ENCODE measurements at regions not wholly inside any gene's neighbourhood (a gene's known extent, or its start where the extent isn't known, plus 50 kb on each side); places are given as distances from the start of the nearest gene placed in this dataset.

GRCh38 chr18:6659963-6660725 is 69.4 kb upstream of the ARHGAP28 start:
- in situ Hi-C loops (cut with HindIII; ENCODE audit: low pct_unique_long_range_greater_than_20kb, low sequenced_read_pairs) = no loop called here
- TF ChIP-seq JUND (IDR thresholded peaks at IDR 0.05; ENCODE audit: low read depth) = no peak

GRCh38 chr18:6661692-6662415 is 67.7 kb upstream of the ARHGAP28 start:
- in situ Hi-C loops (cut with HindIII; ENCODE audit: low pct_unique_long_range_greater_than_20kb, low sequenced_read_pairs) = no loop called here
- TF ChIP-seq JUND (IDR thresholded peaks at IDR 0.05; ENCODE audit: low read depth) = no peak
- no peak for DNase-seq (ENCODE audit: low read depth in 1 of 2, low spot score in 1 of 2)

More at GRCh38 chr18:6659963-6660725, 69.4 kb upstream of the ARHGAP28 start:
- no peak for DNase-seq (ENCODE audit: low read depth in 1 of 2, low spot score in 1 of 2)

- in situ Hi-C loops (cut with HindIII; ENCODE audit: low pct_unique_long_range_greater_than_20kb, low sequenced_read_pairs) = no loop called here
- TF ChIP-seq JUND (IDR thresholded peaks at IDR 0.05; ENCODE audit: low read depth) = no peak
- no peak for DNase-seq (ENCODE audit: low read depth in 1 of 2, low spot score in 1 of 2)
Observed at GRCh38 chr18:6666012-6666685, 63.4 kb upstream of the ARHGAP28 start.

- in situ Hi-C loops (cut with HindIII; ENCODE audit: low pct_unique_long_range_greater_than_20kb, low sequenced_read_pairs) = no loop called here
- DNase-seq (ENCODE audit: low read depth in 1 of 2, low spot score in 1 of 2) = no peak
- TF ChIP-seq JUND (IDR thresholded peaks at IDR 0.05; ENCODE audit: low read depth) = no peak
Observed at GRCh38 chr18:6668836-6669235, 60.7 kb upstream of the ARHGAP28 start.

DNA sequence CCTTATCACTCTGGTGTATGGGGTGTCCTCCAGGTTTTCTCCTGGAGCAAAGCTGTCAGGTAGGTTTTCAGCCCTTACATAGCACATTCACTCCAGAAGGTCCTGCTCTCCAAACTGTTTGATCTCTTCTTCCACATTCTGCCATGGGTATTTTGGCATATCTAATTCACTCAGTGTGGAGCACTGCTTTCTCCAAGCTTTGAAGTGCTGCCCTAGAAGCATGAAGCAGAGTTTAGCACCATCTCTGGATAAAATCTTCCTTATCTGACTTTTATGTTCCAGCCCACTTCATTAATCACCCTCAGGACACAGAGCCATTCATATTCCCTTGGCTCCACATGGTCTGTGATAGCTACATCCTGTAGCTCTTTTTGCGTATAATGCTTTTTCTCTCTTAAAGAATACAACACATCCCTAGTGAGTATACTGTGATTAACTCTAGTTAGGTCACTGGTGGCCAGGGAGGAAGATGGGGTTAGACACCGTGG is 56.7 kb upstream of the ARHGAP28 start:
- in situ Hi-C loops (cut with HindIII; ENCODE audit: low pct_unique_long_range_greater_than_20kb, low sequenced_read_pairs) = no loop called here

DNA sequence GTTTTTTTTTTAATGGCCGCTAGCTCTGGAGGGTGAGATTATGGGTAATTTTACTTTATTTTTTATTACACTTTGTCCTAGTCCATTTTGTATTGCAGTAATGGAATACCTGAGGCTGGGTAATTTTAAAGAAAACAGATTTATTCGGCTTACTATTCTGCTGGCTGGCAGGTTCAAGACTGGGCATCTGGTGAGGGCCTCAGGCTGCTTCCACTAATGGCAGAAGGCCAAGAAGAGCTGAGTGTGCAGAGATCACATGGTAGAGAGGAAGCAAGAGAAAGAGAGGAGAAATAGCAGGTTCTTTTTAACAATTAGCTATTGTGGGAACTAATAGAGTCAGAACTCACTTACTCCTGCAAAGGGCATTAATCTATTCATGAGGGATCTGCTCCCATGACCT is 52.4 kb upstream of the ARHGAP28 start:
- DNase-seq (ENCODE audit: low read depth in 1 of 2, low spot score in 1 of 2) = no peak
- in situ Hi-C loops (cut with HindIII; ENCODE audit: low pct_unique_long_range_greater_than_20kb, low sequenced_read_pairs) = no loop called here
- TF ChIP-seq JUND (IDR thresholded peaks at IDR 0.05; ENCODE audit: low read depth) = no peak

More for the DNA sequence above, 56.7 kb upstream of the ARHGAP28 start:
- no peak for DNase-seq (ENCODE audit: low read depth in 1 of 2, low spot score in 1 of 2)
- TF ChIP-seq JUND (IDR thresholded peaks at IDR 0.05; ENCODE audit: low read depth) = no peak

DNA sequence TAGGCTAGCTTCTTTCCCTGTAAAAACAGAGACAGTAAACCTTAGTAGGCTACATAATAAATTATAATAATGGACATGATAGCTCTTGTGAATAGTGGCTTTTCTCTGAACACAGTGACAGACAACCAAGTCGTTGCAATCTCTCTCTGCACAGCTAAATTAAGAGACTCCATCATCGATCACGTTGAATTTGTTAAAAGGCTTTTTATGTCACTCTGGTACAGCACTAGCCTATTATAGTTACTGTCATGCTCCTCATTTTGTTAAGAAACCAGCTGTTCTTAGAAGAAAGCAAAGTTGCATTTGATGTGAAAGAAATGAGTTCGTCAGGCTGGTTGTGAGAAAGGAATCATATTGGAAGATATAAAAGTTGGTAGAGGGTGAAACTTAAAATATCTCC is 50.3 kb upstream of the ARHGAP28 start:
- TF ChIP-seq JUND (IDR thresholded peaks at IDR 0.05; ENCODE audit: low read depth) = no peak
- DNase-seq (ENCODE audit: low read depth in 1 of 2, low spot score in 1 of 2) = no peak
- in situ Hi-C loops (cut with HindIII; ENCODE audit: low pct_unique_long_range_greater_than_20kb, low sequenced_read_pairs) = no loop called here

Measured in T47D (cell line).